Endodermal cell (in vitro differentiated cells): ENCODE measurements at regions not wholly inside any gene's neighbourhood (a gene's known extent, or its start where the extent isn't known, plus 50 kb on each side); places are given as distances from the start of the nearest gene placed in this dataset.

Source experiments
- DNase-seq: peaks from one replicate; pipeline ENCODE4 v3.0.0-alpha.2; 2017
- H3K27ac ChIP-seq: 2 replicates; pipeline ENCODE4 v1.5.1; 2013; ENCODE audit warnings: mild to moderate bottlenecking, low read depth, low read length, moderate library complexity
- H3K27me3 ChIP-seq: 2 replicates; pipeline ENCODE4 v1.6.1; 2013; ENCODE audit warnings: mild to moderate bottlenecking, low read length, moderate library complexity; ENCODE audit not compliant: insufficient read depth, control insufficient read depth, poor library complexity, severe bottlenecking
- H3K36me3 ChIP-seq: 2 replicates; pipeline ENCODE4 v1.7.0; 2013; ENCODE audit warnings: mild to moderate bottlenecking, low read length, moderate library complexity; ENCODE audit not compliant: control insufficient read depth, insufficient read depth
- H3K4me1 ChIP-seq: one replicate; pipeline ENCODE4 v1.7.0; 2013; ENCODE audit warnings: low read length; ENCODE audit not compliant: control insufficient read depth, insufficient read depth
- H3K4me3 ChIP-seq: 2 replicates; pipeline ENCODE4 v1.5.1; 2013; ENCODE audit warnings: mild to moderate bottlenecking, low read length, moderate library complexity
- H3K9ac ChIP-seq: 2 replicates; pipeline ENCODE4 v1.6.1; 2013; ENCODE audit warnings: mild to moderate bottlenecking, low read length, moderate library complexity; ENCODE audit not compliant: poor library complexity, severe bottlenecking; ENCODE audit errors: extremely low read depth
- H3K9me3 ChIP-seq: 2 replicates; pipeline ENCODE4 v1.6.1; 2013; ENCODE audit warnings: mild to moderate bottlenecking, low read length, moderate library complexity; ENCODE audit not compliant: control insufficient read depth
- H3K27ac Mint-ChIP-seq: 2 replicates; pipeline ENCODE4 v1.8.0; 2020; ENCODE audit warnings: mixed read lengths
- H3K27me3 Mint-ChIP-seq: 2 replicates; pipeline ENCODE4 v1.8.0; 2021; ENCODE audit warnings: mild to moderate bottlenecking, mixed read lengths; ENCODE audit not compliant: insufficient read depth
- H3K36me3 Mint-ChIP-seq: 2 replicates; pipeline ENCODE4 v1.8.0; 2020; ENCODE audit warnings: low read depth, mixed read lengths
- H3K4me1 Mint-ChIP-seq: 2 replicates; pipeline ENCODE4 v1.8.0; 2020; ENCODE audit warnings: mixed read lengths
- H3K4me3 Mint-ChIP-seq: 2 replicates; pipeline ENCODE4 v1.8.0; 2020; ENCODE audit warnings: mild to moderate bottlenecking, moderate library complexity, mixed read lengths
- H3K9me3 Mint-ChIP-seq: 2 replicates; pipeline ENCODE4 v1.8.0; 2020; ENCODE audit warnings: mild to moderate bottlenecking, mixed read lengths
- CTCF ChIP-seq: fragments of 200-600 bp; sonication (generic); conservative IDR thresholded peaks from 2 replicates; pipeline ENCODE4 v1.5.0; 2021; ENCODE audit warnings: antibody characterized with exemption, mild to moderate bottlenecking
- WGBS, 2 experiments: methylation state at CpG; one replicate each; pipeline versions ENCODE4 v1.1.5 to v1.1.7; 2013; ENCODE audit warnings: missing lambda C conversion rate in 2 of 2, mixed read lengths in 1 of 2; ENCODE audit not compliant: insufficient coverage in 1 of 2, insufficient read length in 1 of 2; 5-methylcytosine and 5-hydroxymethylcytosine counted together

- no peak for TF ChIP-seq CTCF
- no peak overlapping the region for H3K27ac Mint-ChIP-seq
- no peaks in the 10 kb centered on the region for H3K9me3 ChIP-seq
- no peak overlapping the region for H3K4me3 ChIP-seq
- no peaks in the 10 kb centered on the region for H3K9me3 Mint-ChIP-seq
- H3K27me3 ChIP-seq = no peaks in the 10 kb centered on the region
- H3K4me1 ChIP-seq = no peaks in the 10 kb centered on the region
- DNase-seq = no peak
- no peak overlapping the region for H3K4me3 Mint-ChIP-seq
- 84 to 100% methylated on average over 3 of the region's 3 CpGs for WGBS, 2 experiments
- no peaks in the 10 kb centered on the region for H3K4me1 Mint-ChIP-seq
- no peak overlapping the region for H3K27ac ChIP-seq
- no peaks in the 10 kb centered on the region for H3K36me3 ChIP-seq
- no peak overlapping the region for H3K9ac ChIP-seq
- no peaks in the 10 kb centered on the region for H3K27me3 Mint-ChIP-seq
- no peaks in the 10 kb centered on the region for H3K36me3 Mint-ChIP-seq
Measured at GRCh38 chr1:22386774-22387173, 64.9 kb upstream of the ZBTB40 start.

- TF ChIP-seq CTCF = no peak
- no peaks in the 10 kb centered on the region for H3K27me3 ChIP-seq
- no peaks in the 10 kb centered on the region for H3K27me3 Mint-ChIP-seq
Measured at GRCh38 chr1:22387919-22388580, 63.6 kb upstream of the ZBTB40 start.

GRCh38 chr1:22388671-22389450, 62.8 kb upstream of the ZBTB40 start:
- no peak overlapping the region for H3K9ac ChIP-seq
- no peaks in the 10 kb centered on the region for H3K36me3 ChIP-seq
- TF ChIP-seq CTCF = no peak
- 85% methylated on average over 13 to 19 of the region's 19 CpGs for WGBS, 2 experiments
- no peaks in the 10 kb centered on the region for H3K27me3 ChIP-seq
- H3K4me3 Mint-ChIP-seq = no peak overlapping the region
- no peaks in the 10 kb centered on the region for H3K4me1 Mint-ChIP-seq
- no peaks in the 10 kb centered on the region for H3K9me3 Mint-ChIP-seq
- no peak overlapping the region for H3K4me3 ChIP-seq
- H3K9me3 ChIP-seq = no peaks in the 10 kb centered on the region
- DNase-seq = no peak
- no peak overlapping the region for H3K27ac ChIP-seq
- no peaks in the 10 kb centered on the region for H3K36me3 Mint-ChIP-seq
- H3K27ac Mint-ChIP-seq = no peak overlapping the region
- H3K27me3 Mint-ChIP-seq = no peaks in the 10 kb centered on the region
- no peaks in the 10 kb centered on the region for H3K4me1 ChIP-seq

More at GRCh38 chr1:22387919-22388580, 63.6 kb upstream of the ZBTB40 start:
- no peaks in the 10 kb centered on the region for H3K9me3 ChIP-seq
- no peaks in the 10 kb centered on the region for H3K36me3 ChIP-seq
- Mint-ChIP-seq H3K27ac (no peak overlapping the region), H3K9me3 (no peaks in the 10 kb centered on the region), H3K36me3 (no peaks in the 10 kb centered on the region), H3K4me3 (no peak overlapping the region), H3K4me1 (no peaks in the 10 kb centered on the region)
- no peak overlapping the region for H3K4me3 ChIP-seq
- no peaks in the 10 kb centered on the region for H3K4me1 ChIP-seq
- H3K27ac ChIP-seq = no peak overlapping the region
- no peak for DNase-seq
- 91 to 96% methylated on average over 12 to 13 of the region's 13 CpGs for WGBS, 2 experiments
- no peak overlapping the region for H3K9ac ChIP-seq
